Stimulated activated CD8-positive, alpha-beta memory T cell treated with anti-CD3 and anti-CD28 coated beads, Interleukin-15, amount 100 ng/mL, for 1 hour (primary cell): ENCODE measurements at regions not wholly inside any gene's neighbourhood (a gene's known extent, or its start where the extent isn't known, plus 50 kb on each side); places are given as distances from the start of the nearest gene placed in this dataset.
"Not testable (repeated sequence)": the region's sequence is repeated elsewhere in the genome, so short reads cannot be mapped to it uniquely, and the experiment has no call there.

Experiments used
- DNase-seq: peaks from one replicate; pipeline ENCODE4 v3.0.0-alpha.2; 2020; ENCODE audit warnings: low read depth

GRCh38 chr16:5215901-5216300 lies 118.3 kb upstream of the EEF2KMT start:
- no peak for DNase-seq

GRCh38 chr16:5214466-5214865 lies 116.9 kb upstream of the EEF2KMT start:
- no peak for DNase-seq

- not testable (repeated sequence) for DNase-seq
Measured at GRCh38 chr16:5212501-5212900, 114.9 kb upstream of the EEF2KMT start.

- not testable (repeated sequence) for DNase-seq
Measured at GRCh38 chr16:5207862-5208498, 110.4 kb upstream of the EEF2KMT start.

GRCh38 chr16:5207001-5207523 lies 109.5 kb upstream of the EEF2KMT start:
- no peak for DNase-seq

GRCh38 chr16:5206331-5206990 lies 108.9 kb upstream of the EEF2KMT start:
- DNase-seq = no peak

- no peak for DNase-seq
Measured at GRCh38 chr16:5205361-5206040, 107.9 kb upstream of the EEF2KMT start.

GRCh38 chr16:5203675-5204074 lies 106.1 kb upstream of the EEF2KMT start:
- not testable (repeated sequence) for DNase-seq

- DNase-seq = no peak
Measured at GRCh38 chr16:5200123-5200522, 102.5 kb upstream of the EEF2KMT start.

- no peak for DNase-seq
Measured at GRCh38 chr16:5196204-5196603, 98.6 kb upstream of the EEF2KMT start.

GRCh38 chr16:5193861-5194260 lies 96.3 kb upstream of the EEF2KMT start:
- no peak for DNase-seq

GRCh38 chr16:5188989-5189352 lies 91.4 kb upstream of the EEF2KMT start:
- DNase-seq = no peak

- no peak for DNase-seq
Measured at GRCh38 chr16:5188318-5188988, 90.9 kb upstream of the EEF2KMT start.

- no peak for DNase-seq
Measured at GRCh38 chr16:5187402-5187952, 89.9 kb upstream of the EEF2KMT start.

- no peak for DNase-seq
Measured at GRCh38 chr16:5186381-5186903, 88.8 kb upstream of the EEF2KMT start.

GRCh38 chr16:5176505-5176904 lies 78.9 kb upstream of the EEF2KMT start:
- DNase-seq = no peak

GRCh38 chr16:5175266-5175665 lies 77.7 kb upstream of the EEF2KMT start:
- DNase-seq = no peak

- no peak for DNase-seq
Measured at GRCh38 chr16:5166486-5166885, 68.9 kb upstream of the EEF2KMT start.

- not testable (repeated sequence) for DNase-seq
Measured at GRCh38 chr16:5165429-5165828, 67.8 kb upstream of the EEF2KMT start.

- not testable (repeated sequence) for DNase-seq
Measured at GRCh38 chr16:5162801-5163200, 65.2 kb upstream of the EEF2KMT start.

- not testable (repeated sequence) for DNase-seq
Measured at GRCh38 chr16:5161888-5162287, 64.3 kb upstream of the EEF2KMT start.

- not testable (repeated sequence) for DNase-seq
Measured at GRCh38 chr16:5160010-5160409, 62.4 kb upstream of the EEF2KMT start.
